ENCODE measurements at regions not wholly inside any gene's neighbourhood (a gene's known extent, or its start where the extent isn't known, plus 50 kb on each side); places are given as distances from the start of the nearest gene placed in this dataset.

- H3F3A ChIP-seq (replicated peaks; ENCODE audit: insufficient read depth) = no peaks in the 10 kb centered on the region
- H3K4me2 ChIP-seq = no peak overlapping the region
- ChIA-PET POLR2A (no interaction called here), CTCF (interaction anchor here (1.3 kb wide), 1 partner anchor 92 kb away, joined by 4 read pairs; no protein-coding TSS in a partner anchor)
- H3K4me1 ChIP-seq (ENCODE audit: control insufficient read depth in 1 of 2, insufficient read depth in 2 of 2, low read depth in 1 of 2, low read length in 1 of 2) = no peaks in the 10 kb centered on the region
- TF ChIP-seq GATA2 (CRISPR knock-in tag; IDR thresholded peaks at IDR 0.05) (no peak), NFIC (IDR thresholded peaks at IDR 0.05; ENCODE audit: borderline replicate concordance) (no peak), IRF3 (IDR thresholded peaks at IDR 0.05; ENCODE audit: low read depth, low read length) (no peak), EP300 (IDR thresholded peaks at IDR 0.05; ENCODE audit: borderline replicate concordance in 1 of 2, low read depth in 1 of 2, low read length in 1 of 2) (no peak), CTCF (IDR thresholded peaks at IDR 0.05) (no peak), TCF12 (IDR thresholded peaks at IDR 0.05) (no peak), RAD21 (IDR thresholded peaks at IDR 0.05; ENCODE audit: low read length) (no peak), USF1 (IDR thresholded peaks at IDR 0.05; ENCODE audit: borderline replicate concordance, low read depth) (no peak), RCOR1 (IDR thresholded peaks at IDR 0.05; ENCODE audit: low read length) (no peak)
- no peaks in the 10 kb centered on the region for H3K9me2 ChIP-seq
- H2AFZ ChIP-seq (ENCODE audit: low read depth) = no peak overlapping the region
- no peak overlapping the region for H3K9ac ChIP-seq
- WGBS (ENCODE audit: low lambda C conversion rate) = 0% methylated on average over 1 of the region's 1 CpG
- no peak for DNase-seq
- no peaks in the 10 kb centered on the region for H3K9me3 ChIP-seq
- H3K79me2 ChIP-seq (ENCODE audit: insufficient read depth) = no peaks in the 10 kb centered on the region
- H3K27me3 ChIP-seq (ENCODE audit: insufficient read depth) = no peaks in the 10 kb centered on the region
- H3K27ac ChIP-seq (ENCODE audit: low read depth in 2 of 2, low read length in 1 of 2) = no peak overlapping the region
- H3K36me3 ChIP-seq (replicated peaks in 1 of 2; ENCODE audit: control insufficient read depth in 1 of 2, insufficient read depth in 2 of 2, low read length in 1 of 2) = no peaks in the 10 kb centered on the region
- H3K4me3 ChIP-seq (ENCODE audit: low read depth in 2 of 2, low read length in 1 of 2) = no peak overlapping the region
- no peaks in the 10 kb centered on the region for H4K20me1 ChIP-seq (ENCODE audit: insufficient read depth)
Observed at GRCh38 chr3:190959077-190959476, 96.6 kb upstream of the GMNC start.

GRCh38 chr3:190941694-190942260, 79.3 kb upstream of the GMNC start:
- POLR2A ChIA-PET = no interaction called here
- DNase-seq = no peak
- H3F3A ChIP-seq (replicated peaks; ENCODE audit: insufficient read depth) = no peaks in the 10 kb centered on the region
- H3K4me1 ChIP-seq (ENCODE audit: control insufficient read depth in 1 of 2, insufficient read depth in 2 of 2, low read depth in 1 of 2, low read length in 1 of 2) = no peaks in the 10 kb centered on the region
- H3K4me3 ChIP-seq (ENCODE audit: low read depth in 2 of 2, low read length in 1 of 2) = no peak overlapping the region
- no peaks in the 10 kb centered on the region for H3K36me3 ChIP-seq (replicated peaks in 1 of 2; ENCODE audit: control insufficient read depth in 1 of 2, insufficient read depth in 2 of 2, low read length in 1 of 2)
- no peaks in the 10 kb centered on the region for H3K79me2 ChIP-seq (ENCODE audit: insufficient read depth)
- no peaks in the 10 kb centered on the region for H3K9me3 ChIP-seq
- no peak overlapping the region for H3K9ac ChIP-seq
- no peak overlapping the region for H2AFZ ChIP-seq (ENCODE audit: low read depth)
- H3K4me2 ChIP-seq = no peak overlapping the region
- CTCF ChIA-PET = no interaction called here
- no peaks in the 10 kb centered on the region for H3K9me2 ChIP-seq
- H3K27ac ChIP-seq (ENCODE audit: low read depth in 2 of 2, low read length in 1 of 2) = no peak overlapping the region
- H4K20me1 ChIP-seq (ENCODE audit: insufficient read depth) = no peaks in the 10 kb centered on the region
- no peaks in the 10 kb centered on the region; the same call in 1 of the 2 replicates for H3K27me3 ChIP-seq (ENCODE audit: insufficient read depth)
- 9% methylated on average over 5 of the region's 5 CpGs for WGBS (ENCODE audit: low lambda C conversion rate)
- no peak for TF ChIP-seq GATA2 (CRISPR knock-in tag; IDR thresholded peaks at IDR 0.05)
- no peak for TF ChIP-seq POLR2AphosphoS5 (IDR thresholded peaks at IDR 0.05; ENCODE audit: low read depth, low read length)
- no peak for TF ChIP-seq IRF3 (IDR thresholded peaks at IDR 0.05; ENCODE audit: low read depth, low read length)
- no peak for TF ChIP-seq TEAD4 (IDR thresholded peaks at IDR 0.05; ENCODE audit: borderline replicate concordance, insufficient read depth)
- TF ChIP-seq SMC3 (IDR thresholded peaks at IDR 0.05; ENCODE audit: low read depth, low read length) = no peak
- TF ChIP-seq NRF1 (IDR thresholded peaks at IDR 0.05; ENCODE audit: low read depth, low read length) = no peak
- no peak for TF ChIP-seq ZBTB33 (IDR thresholded peaks at IDR 0.05; ENCODE audit: borderline replicate concordance, low read depth)
- TF ChIP-seq EZH2phosphoT487 (IDR thresholded peaks at IDR 0.05; ENCODE audit: borderline replicate concordance, low read depth) = no peak
- no peak for TF ChIP-seq TCF12 (IDR thresholded peaks at IDR 0.05)
- no peak for TF ChIP-seq EP300 (IDR thresholded peaks at IDR 0.05; ENCODE audit: borderline replicate concordance in 1 of 2, low read depth in 1 of 2, low read length in 1 of 2)
- TF ChIP-seq ELF1 (IDR thresholded peaks at IDR 0.05) = no peak
- no peak for TF ChIP-seq FOXJ3 (CRISPR knock-in tag; IDR thresholded peaks at IDR 0.05)
- no peak for TF ChIP-seq CTCF (IDR thresholded peaks at IDR 0.05)
- no peak for TF ChIP-seq FOSL2 (IDR thresholded peaks at IDR 0.05; ENCODE audit: borderline replicate concordance, low read depth)
